ENCODE measurements at regions not wholly inside any gene's neighbourhood (a gene's known extent, or its start where the extent isn't known, plus 50 kb on each side); places are given as distances from the start of the nearest gene placed in this dataset.

DNA sequence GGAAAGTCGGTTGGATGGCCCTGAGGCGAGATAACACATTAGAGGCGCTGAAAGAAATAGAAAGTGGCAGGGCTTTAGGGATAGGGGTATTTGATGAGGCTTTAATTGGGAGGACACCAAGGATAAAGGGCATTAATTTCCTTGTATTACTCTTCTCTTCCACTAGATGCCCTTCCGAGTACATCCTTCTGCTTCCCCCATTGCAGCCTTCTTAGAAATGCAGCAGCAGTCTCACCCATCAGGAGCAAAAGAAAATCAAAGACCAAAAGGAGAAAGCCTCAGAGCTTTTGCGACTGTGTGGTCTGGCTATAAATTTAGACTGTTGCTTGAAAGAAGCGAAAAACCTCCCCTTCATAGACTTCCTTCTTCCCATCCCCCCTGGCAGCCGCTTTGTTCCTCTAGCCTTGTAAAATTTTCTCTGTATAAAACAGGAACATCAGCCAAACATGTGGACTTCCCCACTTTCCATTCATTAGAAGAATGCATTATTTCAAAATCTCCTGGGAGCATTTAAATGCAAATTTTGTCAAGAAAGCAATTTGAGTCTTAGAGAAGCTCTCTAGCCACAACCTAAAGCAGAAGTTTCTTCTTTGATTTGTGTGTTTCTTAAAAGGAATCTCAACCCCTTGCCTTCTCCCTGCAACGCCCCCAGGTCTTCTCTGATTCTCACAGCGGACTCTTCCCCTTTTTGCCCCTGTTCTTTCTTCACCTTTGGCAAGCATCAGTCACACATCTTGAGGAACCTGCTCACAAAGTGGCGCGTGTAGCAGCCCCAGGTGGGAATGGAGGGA lies 76.6 kb downstream of the NDUFS5 start:
- Histone ChIP-seq H3K36me3 (ENCODE audit: control insufficient read depth, insufficient read depth, low read length) (no peaks in the 10 kb centered on the region), H3K27me3 (replicated peaks; ENCODE audit: control insufficient read depth, insufficient read depth, low read length) (no peaks in the 10 kb centered on the region), H3K4me3 (replicated peaks; ENCODE audit: low read depth, low read length) (peak overlapping the region; percentile 25; the same call in 1 of the 2 replicates)
- TF ChIP-seq, protein P1, sequence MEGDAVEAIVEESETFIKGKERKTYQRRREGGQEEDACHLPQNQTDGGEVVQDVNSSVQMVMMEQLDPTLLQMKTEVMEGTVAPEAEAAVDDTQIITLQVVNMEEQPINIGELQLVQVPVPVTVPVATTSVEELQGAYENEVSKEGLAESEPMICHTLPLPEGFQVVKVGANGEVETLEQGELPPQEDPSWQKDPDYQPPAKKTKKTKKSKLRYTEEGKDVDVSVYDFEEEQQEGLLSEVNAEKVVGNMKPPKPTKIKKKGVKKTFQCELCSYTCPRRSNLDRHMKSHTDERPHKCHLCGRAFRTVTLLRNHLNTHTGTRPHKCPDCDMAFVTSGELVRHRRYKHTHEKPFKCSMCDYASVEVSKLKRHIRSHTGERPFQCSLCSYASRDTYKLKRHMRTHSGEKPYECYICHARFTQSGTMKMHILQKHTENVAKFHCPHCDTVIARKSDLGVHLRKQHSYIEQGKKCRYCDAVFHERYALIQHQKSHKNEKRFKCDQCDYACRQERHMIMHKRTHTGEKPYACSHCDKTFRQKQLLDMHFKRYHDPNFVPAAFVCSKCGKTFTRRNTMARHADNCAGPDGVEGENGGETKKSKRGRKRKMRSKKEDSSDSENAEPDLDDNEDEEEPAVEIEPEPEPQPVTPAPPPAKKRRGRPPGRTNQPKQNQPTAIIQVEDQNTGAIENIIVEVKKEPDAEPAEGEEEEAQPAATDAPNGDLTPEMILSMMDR (IDR thresholded peaks at IDR 0.05; ENCODE audit: insufficient read depth, low read length, poor library complexity, severe bottlenecking): peak; percentile 75
- DNase-seq (ENCODE audit: extremely low read depth, insufficient read length): peak; percentile 68

- no peaks in the 10 kb centered on the region for H3K36me3 ChIP-seq (ENCODE audit: control insufficient read depth, insufficient read depth, low read length)
- DNase-seq (ENCODE audit: extremely low read depth, insufficient read length): no peak
- peak overlapping the region; percentile 25; the same call in 1 of the 2 replicates for H3K4me3 ChIP-seq (replicated peaks; ENCODE audit: low read depth, low read length)
- no peaks in the 10 kb centered on the region for H3K27me3 ChIP-seq (replicated peaks; ENCODE audit: control insufficient read depth, insufficient read depth, low read length)
- TF ChIP-seq, protein P1 (IDR thresholded peaks at IDR 0.05; ENCODE audit: insufficient read depth, low read length, poor library complexity, severe bottlenecking): no peak
These were observed 77.4 kb downstream of the NDUFS5 start for GRCh38 chr1:39103328-39104157.

- Histone ChIP-seq H3K4me3 (replicated peaks; ENCODE audit: low read depth, low read length) (peak overlapping the region; percentile 69), H3K27me3 (replicated peaks; ENCODE audit: control insufficient read depth, insufficient read depth, low read length) (no peaks in the 10 kb centered on the region), H3K36me3 (ENCODE audit: control insufficient read depth, insufficient read depth, low read length) (no peaks in the 10 kb centered on the region)
- TF ChIP-seq, protein P1 (IDR thresholded peaks at IDR 0.05; ENCODE audit: insufficient read depth, low read length, poor library complexity, severe bottlenecking): no peak
- no peak for DNase-seq (ENCODE audit: extremely low read depth, insufficient read length)
These were observed 78.3 kb downstream of the NDUFS5 start for GRCh38 chr1:39104158-39105060.

DNA sequence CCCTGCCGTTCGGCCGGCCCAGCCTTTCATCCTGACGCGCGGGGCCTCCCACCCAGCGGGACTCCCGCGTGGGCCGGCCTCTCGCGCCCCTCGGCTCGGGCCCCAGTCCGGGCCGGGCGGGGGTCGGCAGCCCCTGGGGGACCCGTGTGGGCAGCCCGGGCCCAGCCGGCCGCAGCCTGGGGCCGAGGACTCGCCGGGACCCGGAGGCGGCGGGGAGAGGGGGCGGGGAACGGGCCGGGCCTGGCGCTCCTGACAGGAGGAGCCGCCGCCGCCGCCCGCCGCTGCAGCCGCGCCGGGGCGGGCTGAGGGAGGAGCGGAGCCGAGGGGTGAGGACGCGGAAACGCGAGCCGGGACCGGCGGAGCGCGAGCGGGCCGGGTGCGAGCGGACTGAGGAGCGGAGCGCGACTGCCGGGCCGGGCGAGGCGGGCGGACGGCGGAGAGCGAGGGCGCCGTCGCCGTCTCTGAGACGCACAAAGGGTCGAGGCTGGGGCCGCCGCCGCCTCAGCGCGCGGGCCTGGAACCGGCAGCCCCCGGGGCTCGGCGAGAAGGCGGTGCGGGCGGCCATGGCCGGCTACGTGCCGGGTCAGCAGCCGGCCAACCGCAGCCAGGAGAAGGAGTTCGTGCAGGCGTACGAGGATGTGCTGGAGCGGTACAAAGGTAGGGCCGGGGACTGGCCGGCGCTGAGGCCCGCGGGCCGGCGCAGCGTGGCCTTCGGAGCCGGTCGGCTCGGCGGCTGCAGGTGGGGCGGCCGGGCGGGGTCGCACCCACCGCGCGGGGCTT lies 79.1 kb downstream of the NDUFS5 start:
- Histone ChIP-seq H3K36me3 (ENCODE audit: control insufficient read depth, insufficient read depth, low read length) (no peaks in the 10 kb centered on the region), H3K4me3 (replicated peaks; ENCODE audit: low read depth, low read length) (peak overlapping the region; percentile 69), H3K27me3 (replicated peaks; ENCODE audit: control insufficient read depth, insufficient read depth, low read length) (no peaks in the 10 kb centered on the region)
- TF ChIP-seq, protein P1 (IDR thresholded peaks at IDR 0.05; ENCODE audit: insufficient read depth, low read length, poor library complexity, severe bottlenecking): no peak
- peak; percentile 82 for DNase-seq (ENCODE audit: extremely low read depth, insufficient read length)

Measured in GM06990 (cell line).